Retina (tissue), 1 donor: ENCODE measurements at regions not wholly inside any gene's neighbourhood (a gene's known extent, or its start where the extent isn't known, plus 50 kb on each side); places are given as distances from the start of the nearest gene placed in this dataset.
"Not testable (repeated sequence)": the region's sequence is repeated elsewhere in the genome, so short reads cannot be mapped to it uniquely, and the experiment has no call there.

Experiments
- DNase-seq: peaks from one replicate; pipeline ENCODE4 v3.0.0-alpha.2; 2016

DNA sequence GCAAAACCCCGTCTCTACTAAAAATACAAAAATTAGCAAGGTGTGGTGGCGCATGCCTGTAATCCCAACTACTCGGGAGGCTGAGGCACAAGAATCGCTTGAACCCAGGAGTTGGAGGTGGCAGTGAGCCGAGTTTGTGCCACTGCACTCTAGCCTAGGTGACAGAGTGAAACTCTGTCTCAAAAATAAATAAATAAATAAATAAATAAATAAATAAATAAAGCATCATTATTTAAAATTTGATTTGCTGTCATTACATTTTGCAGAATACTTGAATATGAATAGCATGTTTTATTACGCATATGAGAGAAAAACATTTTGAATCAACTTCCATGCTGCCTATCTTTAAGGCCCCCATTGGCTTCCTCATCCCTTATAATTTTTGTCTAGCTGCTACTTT is 53.4 kb upstream of the MED14 start:
- not testable (repeated sequence) for DNase-seq

DNA sequence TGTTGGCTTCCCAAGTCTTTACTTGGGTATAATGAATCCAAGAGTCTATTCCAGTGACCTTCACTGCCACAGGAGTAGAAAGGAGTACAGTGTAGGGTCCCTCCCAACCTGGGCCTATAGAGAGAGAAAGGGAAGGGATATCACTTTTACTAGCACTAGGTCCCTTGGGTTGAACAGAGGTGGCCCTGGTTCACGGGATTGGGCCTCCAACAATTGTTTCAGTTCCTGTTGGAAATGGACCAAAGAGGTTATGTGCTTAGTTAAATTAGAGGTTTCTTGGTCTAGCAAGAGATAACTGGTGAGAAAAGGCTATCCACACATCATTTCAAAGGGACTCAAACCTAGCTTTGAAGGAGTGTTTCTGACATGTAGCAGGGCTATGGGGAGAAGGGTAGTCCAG is 57.1 kb upstream of the MED14 start:
- DNase-seq, result no peak

DNA sequence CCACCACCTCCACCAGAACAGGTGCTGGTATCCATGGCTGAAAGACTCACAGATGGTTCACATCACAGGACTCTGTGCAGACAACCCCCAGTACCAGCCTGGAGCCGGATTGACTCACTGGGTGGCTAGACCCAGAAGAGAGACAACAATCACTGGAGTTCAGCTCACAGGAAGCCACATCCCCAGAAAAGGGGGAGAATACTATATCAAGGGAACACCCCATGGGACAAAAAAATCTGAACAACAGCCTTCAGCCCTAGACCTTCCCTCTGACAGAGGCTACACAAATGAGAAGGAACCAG is 59.4 kb upstream of the MED14 start:
- DNase-seq, result not testable (repeated sequence)

GRCh38 chrX:40799745-40800144 is 64.4 kb upstream of the MED14 start:
- DNase-seq, result not testable (repeated sequence)

DNA sequence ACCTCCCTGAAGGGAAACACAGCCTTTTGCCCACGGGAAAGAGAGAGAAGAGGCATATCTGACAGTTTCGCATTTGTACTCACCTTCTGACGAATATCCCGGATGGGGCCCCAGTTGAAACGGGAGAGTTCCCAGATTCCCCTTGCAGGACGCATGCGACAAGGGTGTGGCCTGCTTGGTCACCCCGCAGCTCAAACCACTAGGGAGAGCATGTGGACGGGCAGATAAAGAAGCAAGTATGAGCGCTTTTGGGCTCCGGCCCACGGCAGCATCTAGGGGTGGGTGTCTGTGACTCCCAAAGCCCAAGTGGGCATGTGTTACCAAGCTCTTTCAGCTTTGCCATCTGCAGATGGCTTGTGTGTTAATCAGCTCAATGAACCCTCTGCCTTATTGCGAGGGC is 70.1 kb upstream of the MED14 start:
- no peak for DNase-seq

- DNase-seq, result no peak
Observed at GRCh38 chrX:40806513-40807220, 71.3 kb upstream of the MED14 start.

DNA sequence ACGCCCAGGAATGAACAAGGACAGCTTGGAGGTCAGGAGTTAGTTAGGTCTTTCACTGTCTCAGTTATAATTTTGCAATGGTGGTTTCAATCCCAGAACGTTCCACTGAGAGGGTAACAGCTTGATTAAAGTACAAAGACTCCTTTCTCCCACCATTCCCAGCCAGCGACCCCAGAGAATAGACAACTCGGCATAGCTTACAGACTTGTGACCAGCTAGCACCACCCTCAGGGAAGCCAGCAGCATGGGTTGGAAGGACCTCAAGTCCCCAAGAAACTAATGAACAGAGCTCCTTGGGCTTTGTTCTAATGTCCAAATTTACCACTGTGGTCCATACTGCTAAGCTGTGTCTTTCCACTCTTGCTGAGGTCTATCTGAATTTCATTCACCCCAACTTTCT is 72.0 kb upstream of the MED14 start:
- no peak for DNase-seq

DNA sequence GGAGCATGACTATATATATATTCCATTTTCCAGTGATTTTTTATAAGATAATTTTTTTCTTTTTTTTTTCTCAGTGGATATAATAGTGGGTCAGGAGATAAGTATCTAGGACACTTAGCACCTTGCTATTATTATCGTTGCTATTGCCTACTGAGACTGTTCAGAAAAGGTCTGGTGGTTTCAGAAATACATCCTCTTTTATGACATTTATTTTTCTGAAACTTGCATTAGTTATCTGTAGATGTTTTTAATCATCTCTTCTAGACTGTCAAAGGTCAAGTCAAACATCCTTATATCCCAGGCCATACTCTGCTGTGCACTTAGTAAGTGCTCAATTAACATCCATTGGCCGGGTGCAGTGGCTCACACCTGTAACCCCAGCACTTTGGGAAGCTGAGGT is 72.9 kb upstream of the MED14 start:
- no peak for DNase-seq

- DNase-seq, result no peak
Observed at GRCh38 chrX:40809210-40809609, 73.9 kb upstream of the MED14 start.

- DNase-seq, result not testable (repeated sequence)
Observed at GRCh38 chrX:40815045-40815444, 79.7 kb upstream of the MED14 start.

- DNase-seq, result no peak
Observed at GRCh38 chrX:40816906-40817305, 81.6 kb upstream of the MED14 start.

DNA sequence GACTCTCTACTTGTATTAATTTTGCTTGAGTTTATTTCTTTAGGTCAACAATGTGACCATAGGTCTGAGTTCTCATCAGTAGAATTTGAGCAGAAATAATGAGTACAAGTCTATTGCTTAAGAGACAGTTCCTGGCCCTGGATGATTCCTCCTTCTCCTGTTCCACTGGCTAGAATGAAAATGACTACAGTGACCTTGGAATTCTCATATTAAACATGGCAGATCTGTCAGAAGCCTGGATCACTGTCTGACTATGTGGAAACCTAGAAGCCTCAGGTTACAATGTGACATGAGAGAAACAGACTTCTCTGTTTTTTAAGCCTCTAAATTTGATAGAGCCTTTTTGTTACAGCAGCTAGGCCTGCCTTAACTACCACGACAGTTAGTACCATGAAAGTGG is 82.9 kb upstream of the MED14 start:
- no peak for DNase-seq

DNA sequence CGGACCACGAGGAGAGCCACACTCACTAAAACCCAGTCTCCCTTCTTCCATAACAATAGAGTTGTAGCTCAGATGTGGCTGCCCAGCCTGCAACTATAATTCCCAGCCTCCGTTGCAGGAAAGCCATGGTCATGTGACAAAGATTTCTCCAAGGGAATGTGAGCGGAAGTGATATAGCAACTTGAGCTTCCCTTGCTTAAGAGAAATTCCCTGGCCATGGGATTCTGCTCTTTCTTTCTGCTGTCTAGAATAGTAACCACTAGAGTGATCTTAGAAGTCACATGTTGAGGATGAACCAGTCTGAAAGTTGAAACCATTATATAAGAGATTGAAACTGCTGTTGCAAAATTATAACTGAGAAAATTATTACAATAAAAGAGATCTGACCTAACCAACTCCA is 86.4 kb upstream of the MED14 start:
- DNase-seq, result no peak

- no peak for DNase-seq
Observed at GRCh38 chrX:40827331-40827730, 92.0 kb upstream of the MED14 start.

DNA sequence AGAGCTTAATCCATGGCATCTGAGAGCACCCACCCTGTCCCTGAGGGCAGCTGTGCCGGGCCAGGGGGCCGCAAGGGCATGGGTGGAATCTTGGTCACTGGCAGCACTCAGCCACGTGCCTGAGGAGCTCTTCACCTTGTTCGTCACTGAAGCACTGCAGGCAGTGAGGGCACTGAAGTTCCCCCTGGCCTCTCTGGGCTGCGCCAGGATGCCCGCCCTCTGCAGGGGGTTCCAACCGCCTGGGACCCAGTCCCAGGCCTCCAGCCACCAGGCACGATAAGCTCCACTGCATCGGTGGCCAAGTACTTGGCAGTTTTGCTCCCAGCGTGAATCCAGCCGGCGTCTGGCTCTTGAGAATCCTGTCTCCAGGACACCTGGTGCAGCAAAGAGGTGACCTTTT is 96.4 kb upstream of the MED14 start:
- DNase-seq, result no peak

GRCh38 chrX:40832723-40833122 is 97.4 kb upstream of the MED14 start:
- DNase-seq, result no peak

- no peak for DNase-seq
Observed at GRCh38 chrX:40834225-40834624, 98.9 kb upstream of the MED14 start.

DNA sequence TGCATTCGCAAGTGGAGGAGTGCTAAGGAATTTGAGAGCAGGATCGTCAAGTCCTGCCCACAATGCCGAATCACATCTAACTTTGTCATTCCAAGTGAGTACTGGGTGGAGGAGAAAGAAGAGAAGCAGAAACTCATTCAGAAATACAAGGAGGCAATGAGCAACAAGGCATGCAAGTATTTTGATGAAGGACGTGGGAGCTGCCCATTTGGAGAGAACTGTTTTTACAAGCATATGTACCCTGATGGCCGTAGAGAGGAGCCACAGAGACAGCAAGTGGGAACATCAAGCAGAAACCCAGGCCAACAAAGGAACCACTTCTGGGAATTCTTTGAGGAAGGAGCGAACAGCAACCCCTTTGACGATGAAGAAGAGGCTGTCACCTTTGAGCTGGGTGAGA is 100.2 kb upstream of the MED14 start:
- no peak for DNase-seq

- DNase-seq, result no peak
Observed at GRCh38 chrX:40843643-40844042, 108.3 kb upstream of the MED14 start.

GRCh38 chrX:40844471-40844870 is 109.1 kb upstream of the MED14 start:
- DNase-seq, result no peak

- DNase-seq, result no peak
Observed at GRCh38 chrX:40845331-40845911, 110.1 kb upstream of the MED14 start.

DNA sequence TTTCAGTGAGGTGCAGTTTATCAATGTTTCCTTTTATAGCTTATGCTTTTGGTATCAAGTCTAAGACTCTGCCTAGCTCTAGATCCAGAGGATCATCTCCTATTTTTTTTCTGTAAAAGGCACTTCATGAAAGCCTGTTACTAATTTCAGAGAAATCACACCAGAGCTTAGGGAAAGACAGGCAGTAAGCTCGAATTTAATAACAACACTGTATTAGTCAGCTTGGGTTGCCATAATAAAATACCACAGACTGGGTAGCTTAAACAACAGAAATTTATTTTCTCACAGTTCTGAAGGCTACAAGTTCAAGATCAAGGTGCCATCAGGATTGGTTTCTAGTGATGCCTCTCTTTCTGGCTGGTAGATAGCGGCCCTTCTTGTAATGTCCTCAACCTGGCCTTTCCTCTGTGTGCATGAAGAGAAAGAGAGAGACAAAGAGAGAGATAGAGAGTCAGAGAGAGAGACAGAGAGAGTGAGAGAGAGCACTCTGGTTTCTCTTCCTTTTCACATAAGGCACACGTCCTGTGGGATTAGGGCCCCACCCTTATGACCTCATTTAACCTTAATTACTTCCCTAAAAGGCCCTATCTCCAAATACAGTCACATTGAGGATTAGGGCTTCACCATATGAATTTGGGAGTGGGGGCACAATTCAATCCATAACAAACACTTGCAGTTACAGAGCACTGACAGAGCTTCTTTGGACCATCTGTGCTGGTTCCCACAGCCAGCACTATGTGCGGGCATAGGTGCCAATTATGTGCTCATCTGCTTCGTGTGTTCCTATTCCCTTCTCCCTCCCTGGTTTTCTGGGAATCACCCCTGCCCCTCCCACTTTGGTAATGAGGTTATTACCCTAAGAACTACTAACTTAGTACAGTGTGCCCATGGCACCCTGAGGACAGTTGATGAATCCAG is 114.8 kb upstream of the MED14 start:
- DNase-seq, result no peak

GRCh38 chrX:40852586-40852985 is 117.2 kb upstream of the MED14 start:
- DNase-seq, result no peak
